GM19468 (cell line): ENCODE measurements at regions not wholly inside any gene's neighbourhood (a gene's known extent, or its start where the extent isn't known, plus 50 kb on each side); places are given as distances from the start of the nearest gene placed in this dataset.
"Not testable (repeated sequence)": the region's sequence is repeated elsewhere in the genome, so short reads cannot be mapped to it uniquely, and the experiment has no call there.

Experiments used
- ATAC-seq: cut with Tn5 transposase; IDR thresholded peaks from one replicate; pipeline ENCODE4 v1.9.1; 2021; ENCODE audit warnings: mild to moderate bottlenecking, moderate library complexity, moderate number of reproducible peaks; ENCODE audit not compliant: unreplicated experiment; ENCODE audit errors: extremely low read depth

DNA sequence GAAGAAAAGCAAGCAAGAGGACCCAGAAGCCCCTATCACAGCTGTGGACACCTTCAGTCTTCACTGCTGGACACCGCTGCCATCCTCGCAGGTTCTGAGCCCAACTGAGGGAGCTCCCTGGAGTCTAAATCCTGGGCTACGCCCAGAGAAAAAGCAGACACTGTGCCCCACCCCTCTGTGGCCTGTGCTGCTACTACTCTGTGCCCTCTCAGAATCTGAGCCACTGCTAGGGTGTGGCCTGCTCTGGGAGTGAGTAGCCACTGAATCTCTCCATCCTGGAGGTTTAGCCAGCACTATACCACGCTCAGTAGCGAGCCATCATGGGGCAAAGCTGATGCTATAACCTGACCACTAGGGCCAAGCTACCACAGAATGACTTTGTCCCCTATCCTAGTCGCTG is 338.2 kb downstream of the NPR3 start:
- ATAC-seq, result no peak

DNA sequence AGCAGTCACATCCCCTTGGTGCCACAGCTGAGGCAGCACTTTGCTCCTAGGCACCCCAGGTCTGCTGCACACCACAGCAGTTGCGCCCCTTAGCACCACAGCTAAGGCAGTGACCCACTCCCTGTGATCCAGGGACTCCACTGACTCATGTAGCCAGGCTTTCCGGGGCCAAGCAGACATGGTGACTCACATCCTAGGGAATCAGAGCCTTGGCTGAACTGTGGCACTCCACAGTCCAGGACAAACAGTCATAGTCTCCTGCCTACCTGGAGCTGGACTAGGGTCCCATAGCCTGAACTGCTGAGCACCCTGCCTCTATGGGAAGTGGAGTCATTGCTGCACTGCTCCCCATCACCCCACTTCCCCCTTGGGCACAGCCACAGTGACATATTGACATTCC is 338.7 kb downstream of the NPR3 start:
- ATAC-seq, result no peak

GRCh38 chr5:33059081-33059480 is 348.0 kb downstream of the NPR3 start:
- ATAC-seq, result no peak

DNA sequence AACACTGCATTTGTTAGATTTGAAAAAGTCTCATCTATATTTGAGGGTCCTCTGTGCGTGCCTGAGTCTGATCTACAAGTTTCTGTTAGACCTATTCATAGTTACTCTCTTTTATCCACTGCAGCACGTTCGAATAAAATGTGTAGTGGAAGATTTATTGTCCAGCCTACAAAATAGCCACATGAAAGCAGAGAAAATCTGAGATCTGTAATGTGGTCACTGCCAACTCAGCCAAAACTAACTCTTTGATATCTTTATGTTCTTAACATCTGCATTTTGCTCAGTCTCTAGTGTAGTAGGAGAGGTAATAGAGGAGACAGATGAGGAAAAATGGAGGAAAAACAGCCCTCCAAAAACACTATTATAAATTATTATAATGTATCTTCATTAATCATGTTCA is 354.0 kb downstream of the NPR3 start:
- ATAC-seq, result no peak

GRCh38 chr5:33067291-33067690 is 356.2 kb downstream of the NPR3 start:
- ATAC-seq, result no peak

- ATAC-seq, result no peak
Observed at GRCh38 chr5:33068786-33069185, 357.7 kb downstream of the NPR3 start.

- no peak for ATAC-seq
Observed at GRCh38 chr5:33072296-33072695, 361.2 kb downstream of the NPR3 start.

DNA sequence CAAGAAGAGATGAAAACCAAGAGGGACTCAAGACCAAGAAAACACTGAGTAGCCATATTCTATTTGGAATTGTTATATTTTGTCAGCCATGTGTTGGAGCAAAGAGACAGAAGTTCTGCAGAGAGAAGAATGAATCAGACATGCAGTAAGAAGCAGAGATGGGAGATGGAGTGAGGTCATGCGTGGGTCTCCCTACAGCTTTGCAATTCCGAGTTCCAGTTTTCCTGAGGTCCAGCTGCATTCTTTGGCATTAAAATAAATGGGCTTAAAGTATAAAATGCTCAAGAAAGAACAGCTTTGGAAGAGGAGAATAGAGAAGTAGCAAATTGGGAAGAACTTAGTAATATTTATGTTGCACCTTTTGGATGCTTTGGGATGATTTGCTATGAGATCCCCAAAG is 361.6 kb downstream of the NPR3 start:
- ATAC-seq, result no peak

DNA sequence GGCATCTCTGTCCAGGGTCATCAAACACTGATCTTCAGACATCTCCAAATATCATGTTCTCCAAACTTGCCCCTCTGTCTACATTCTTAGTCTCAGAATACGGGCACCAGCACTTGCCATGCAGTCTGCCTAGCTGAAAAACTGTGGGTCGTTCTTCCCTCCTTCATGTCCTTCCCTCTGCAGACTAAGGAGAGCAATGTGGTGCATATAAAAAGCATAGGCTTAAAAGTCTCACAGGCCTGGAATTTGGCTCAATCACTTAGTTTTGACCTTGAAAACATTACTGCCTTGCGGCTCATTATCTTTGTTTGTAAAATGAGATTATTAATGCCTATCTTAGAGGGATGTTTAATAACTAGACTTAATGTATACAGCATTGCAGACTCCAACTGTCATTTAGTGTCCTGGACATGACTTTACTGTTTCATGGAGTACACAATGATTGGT is 362.8 kb downstream of the NPR3 start:
- no peak for ATAC-seq

DNA sequence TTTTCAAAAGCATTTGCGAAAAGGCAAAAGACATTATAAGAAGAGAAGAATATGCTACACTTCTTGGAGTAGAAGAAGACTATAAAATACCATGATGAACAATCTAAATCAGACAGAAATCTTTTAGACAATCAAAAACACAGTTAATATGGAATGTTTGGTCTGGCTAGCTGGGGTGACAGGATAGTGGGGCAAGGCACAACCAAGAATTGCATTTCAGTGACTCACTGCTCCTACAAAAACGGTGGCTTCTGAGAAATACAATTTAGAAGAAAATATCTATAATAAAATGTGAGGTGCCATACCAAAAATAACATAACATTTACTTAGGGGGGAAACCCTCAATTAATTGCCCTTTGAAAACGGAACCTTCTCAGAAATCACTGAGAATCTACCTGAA is 363.4 kb downstream of the NPR3 start:
- no peak for ATAC-seq

DNA sequence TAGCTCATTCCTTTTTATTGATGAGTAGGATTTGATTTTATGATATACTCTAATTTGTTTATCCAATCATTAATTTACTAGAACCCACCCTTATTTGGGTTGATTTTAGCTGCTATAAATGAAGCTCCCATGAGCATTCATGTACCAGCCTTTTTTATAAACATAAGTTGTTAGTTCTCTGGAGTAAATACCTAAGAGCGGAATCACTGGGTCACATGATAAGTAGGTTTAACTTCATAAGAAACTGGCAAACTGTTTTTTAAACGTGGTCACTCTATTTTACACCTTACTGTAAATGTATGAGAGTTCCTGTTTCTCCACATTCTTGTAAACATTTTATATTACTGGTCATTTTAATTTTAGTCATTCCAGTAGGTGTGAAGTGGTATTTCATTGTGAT is 364.6 kb downstream of the NPR3 start:
- ATAC-seq, result no peak

DNA sequence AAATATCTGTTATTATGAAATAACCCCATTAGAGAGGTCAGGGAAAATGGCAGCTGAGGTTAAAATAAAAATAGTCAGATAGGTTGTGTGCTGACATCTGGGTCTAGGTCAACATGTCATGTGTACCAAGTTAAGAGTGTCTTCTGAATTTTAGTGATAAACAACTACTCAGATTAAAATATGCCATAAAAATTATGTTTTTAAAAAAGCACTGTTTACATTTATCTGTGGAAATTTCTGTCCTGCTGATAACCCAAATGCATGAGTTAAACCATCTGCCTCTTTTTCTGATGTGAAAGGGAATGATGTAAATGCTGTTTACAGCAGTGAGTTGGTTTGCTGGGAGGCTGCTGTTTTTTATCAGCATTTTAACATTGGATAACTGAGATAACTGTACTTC is 361.2 kb upstream of the TARS1 start:
- ATAC-seq, result no peak

DNA sequence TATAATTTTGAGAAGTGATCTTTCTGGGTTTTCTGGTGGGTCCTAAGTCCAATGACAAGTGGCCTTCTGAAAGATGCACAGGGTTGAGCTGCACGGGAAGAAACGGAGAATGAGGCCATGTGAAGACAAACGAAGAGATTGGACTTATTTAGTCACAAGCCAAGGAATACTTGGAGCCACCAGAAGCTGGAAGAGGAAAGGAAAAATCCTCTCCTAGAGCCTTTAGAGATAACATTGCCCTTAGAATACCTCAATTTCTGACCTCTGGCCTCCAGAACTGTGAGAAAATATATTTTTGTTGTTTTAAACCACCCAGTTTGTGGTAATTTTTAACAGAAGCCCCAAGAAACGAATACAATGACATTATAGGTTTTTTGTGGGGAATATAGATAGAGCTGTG is 360.5 kb upstream of the TARS1 start:
- no peak for ATAC-seq

- ATAC-seq, result no peak
Observed at GRCh38 chr5:33088176-33088575, 352.6 kb upstream of the TARS1 start.

DNA sequence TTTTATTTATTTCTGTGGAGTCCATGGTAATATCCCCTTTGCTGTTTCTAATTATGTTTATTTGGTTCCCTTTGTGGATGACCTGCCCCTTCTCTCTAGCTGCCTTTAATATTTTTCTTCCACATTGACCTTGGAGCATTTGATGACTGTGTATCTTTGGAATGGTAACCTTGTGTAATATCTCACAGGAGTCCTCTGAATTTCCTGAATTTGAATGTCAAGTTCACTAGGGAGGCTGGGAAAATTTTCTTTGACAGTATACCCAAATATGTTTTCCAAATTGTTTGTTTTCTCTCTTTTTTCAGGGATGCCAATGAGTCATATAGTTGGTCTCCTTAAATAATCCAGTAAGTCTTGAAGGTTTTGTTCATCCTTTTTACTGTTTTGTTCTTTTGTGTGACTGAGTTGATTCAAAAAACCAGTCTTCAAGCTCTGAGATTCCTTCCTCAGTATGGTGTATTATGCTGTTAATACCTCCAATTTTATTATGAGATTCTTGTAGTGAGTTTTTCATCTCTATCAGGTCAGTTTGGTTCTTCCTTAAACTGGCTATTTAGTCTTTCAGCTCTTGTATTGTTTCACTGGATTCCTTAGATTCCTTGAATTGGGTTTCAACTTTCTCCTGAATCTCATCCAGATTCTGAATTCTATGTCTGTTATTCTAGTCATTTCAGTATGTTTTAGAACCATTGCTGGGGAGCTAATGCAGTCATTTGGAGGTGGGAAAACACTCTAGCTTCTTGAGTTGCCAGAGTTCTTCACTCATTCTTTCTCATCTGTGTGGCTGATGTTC is 349.0 kb upstream of the TARS1 start:
- ATAC-seq, result no peak

DNA sequence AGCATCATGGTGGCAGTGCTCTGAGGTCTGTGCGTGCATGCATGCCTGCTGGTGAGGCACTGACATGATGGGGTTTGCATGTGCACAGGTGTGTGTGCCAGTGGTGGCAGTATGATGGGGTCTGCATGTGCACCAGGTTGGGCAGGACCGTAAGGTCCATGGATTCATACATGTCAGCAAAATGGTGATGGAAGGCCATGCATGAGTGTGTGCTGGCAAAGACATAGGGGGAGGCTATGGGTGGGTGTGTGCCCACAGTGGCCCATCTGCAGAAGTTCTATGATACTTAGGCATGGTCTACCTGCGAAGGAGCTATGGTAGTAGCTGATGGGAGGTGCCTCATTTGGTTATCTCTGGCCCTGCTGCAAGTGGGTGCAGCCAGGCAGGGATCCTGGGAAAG is 348.0 kb upstream of the TARS1 start:
- no peak for ATAC-seq

DNA sequence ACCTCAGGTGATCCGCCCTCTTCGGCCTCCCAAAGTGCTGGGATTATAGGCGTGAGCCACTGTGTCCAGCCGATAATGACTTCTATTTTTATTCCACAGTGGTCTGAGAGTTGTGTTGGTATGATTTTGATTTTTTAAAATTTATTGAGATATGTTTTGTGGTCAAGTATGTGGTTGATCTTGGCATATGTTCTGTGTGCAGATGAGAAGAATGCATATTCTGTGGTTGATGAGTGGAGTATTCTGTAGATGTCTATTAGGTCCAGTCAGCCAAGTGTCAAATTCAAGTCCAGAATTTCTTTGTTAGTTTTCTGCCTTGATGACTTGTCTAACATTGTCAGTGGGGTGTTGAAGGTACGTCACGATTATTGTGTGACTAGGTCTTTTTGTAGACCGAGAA is 338.2 kb upstream of the TARS1 start:
- no peak for ATAC-seq

- no peak for ATAC-seq
Observed at GRCh38 chr5:33105521-33105941, 335.2 kb upstream of the TARS1 start.

DNA sequence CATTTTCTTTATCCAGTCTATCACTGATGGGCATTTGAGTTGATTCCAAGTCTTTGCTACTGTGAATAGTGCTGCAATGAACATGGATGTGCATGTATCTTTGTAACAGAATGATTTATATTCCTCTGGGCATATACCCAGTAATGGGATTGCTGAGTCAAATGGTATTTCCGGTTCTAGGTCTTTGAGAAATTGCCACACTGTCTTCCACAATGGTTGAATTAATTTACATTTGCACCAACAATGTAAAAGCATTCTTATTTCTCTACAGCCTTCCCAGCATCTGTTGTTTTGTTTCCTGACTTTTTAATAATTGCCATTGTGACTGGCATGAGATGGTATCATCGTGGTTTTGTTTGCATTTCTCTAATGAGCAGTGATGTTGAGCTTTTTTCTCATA is 330.3 kb upstream of the TARS1 start:
- ATAC-seq, result not testable (repeated sequence)

DNA sequence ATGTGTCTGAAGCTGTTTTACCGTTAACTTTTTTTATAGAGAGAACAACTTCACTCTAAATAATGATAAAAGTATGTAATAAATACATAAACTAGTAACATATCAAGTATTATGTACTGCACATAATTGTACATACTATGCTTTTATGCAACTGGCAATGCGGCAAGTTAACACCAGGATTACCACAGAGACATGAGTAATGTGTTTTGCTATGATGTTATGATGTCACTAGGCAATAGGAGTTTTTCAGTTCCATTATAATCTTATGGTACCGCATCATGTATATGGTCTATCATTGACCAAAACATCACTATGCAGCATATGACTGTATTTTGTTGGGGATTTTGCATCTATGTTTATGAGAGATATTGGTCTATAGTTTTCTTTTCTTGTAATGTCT is 326.4 kb upstream of the TARS1 start:
- no peak for ATAC-seq

DNA sequence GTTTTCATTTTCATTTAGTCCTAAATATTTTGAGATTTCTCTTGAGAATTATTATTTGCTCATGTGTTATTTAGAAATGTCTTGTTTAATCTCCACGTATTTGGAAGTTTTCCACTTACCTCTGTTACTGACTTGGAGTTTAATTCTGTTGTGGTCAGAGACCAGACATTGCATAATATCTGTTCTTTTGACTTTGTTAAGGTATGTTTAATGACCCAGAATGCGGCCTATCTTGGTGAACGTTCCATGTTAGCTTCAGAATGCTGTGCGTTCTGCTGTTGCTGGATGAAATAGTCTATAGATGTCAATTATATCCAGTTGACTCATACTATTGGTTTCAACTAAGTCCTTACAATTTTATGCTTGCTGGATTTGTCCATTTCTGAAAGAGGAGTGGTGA is 325.3 kb upstream of the TARS1 start:
- no peak for ATAC-seq

- no peak for ATAC-seq
Observed at GRCh38 chr5:33118761-33119415, 321.9 kb upstream of the TARS1 start.
